ENCODE measurements at regions not wholly inside any gene's neighbourhood (a gene's known extent, or its start where the extent isn't known, plus 50 kb on each side); places are given as distances from the start of the nearest gene placed in this dataset.

DNA sequence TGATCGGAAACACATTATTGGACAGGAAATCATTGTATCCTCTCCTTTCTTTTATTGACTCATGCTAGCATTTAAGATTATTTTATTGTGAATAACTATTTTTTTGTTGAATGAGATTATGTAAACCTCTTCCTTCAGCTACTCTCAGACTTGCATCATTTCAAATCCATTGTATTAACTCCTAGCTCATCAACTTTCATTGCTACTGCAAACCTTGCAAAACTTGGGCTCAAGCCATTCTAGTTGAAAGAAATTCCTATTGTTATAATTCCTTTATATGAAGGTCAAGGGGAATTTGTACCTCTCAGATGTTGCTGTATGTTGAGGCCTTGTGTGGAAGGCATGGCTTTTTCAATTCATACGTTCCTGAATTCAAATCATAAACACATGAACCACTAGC, 1764.6 kb downstream of the SUCLG1 start:
- no peak overlapping the region for H3K27ac ChIP-seq (ENCODE audit: low read depth, low read length)
- H3F3A ChIP-seq (ENCODE audit: insufficient read depth): no peaks in the 10 kb centered on the region
- no peak for TF ChIP-seq EZH2phosphoT487 (conservative IDR thresholded peaks at IDR 0.05; ENCODE audit: low read length)
- TF ChIP-seq, protein P1, sequence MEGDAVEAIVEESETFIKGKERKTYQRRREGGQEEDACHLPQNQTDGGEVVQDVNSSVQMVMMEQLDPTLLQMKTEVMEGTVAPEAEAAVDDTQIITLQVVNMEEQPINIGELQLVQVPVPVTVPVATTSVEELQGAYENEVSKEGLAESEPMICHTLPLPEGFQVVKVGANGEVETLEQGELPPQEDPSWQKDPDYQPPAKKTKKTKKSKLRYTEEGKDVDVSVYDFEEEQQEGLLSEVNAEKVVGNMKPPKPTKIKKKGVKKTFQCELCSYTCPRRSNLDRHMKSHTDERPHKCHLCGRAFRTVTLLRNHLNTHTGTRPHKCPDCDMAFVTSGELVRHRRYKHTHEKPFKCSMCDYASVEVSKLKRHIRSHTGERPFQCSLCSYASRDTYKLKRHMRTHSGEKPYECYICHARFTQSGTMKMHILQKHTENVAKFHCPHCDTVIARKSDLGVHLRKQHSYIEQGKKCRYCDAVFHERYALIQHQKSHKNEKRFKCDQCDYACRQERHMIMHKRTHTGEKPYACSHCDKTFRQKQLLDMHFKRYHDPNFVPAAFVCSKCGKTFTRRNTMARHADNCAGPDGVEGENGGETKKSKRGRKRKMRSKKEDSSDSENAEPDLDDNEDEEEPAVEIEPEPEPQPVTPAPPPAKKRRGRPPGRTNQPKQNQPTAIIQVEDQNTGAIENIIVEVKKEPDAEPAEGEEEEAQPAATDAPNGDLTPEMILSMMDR (IDR thresholded peaks at IDR 0.05; ENCODE audit: insufficient read depth, low read length, poor library complexity, severe bottlenecking): no peak
- H3K27me3 ChIP-seq (ENCODE audit: low read length): no peaks in the 10 kb centered on the region
- no peak overlapping the region for H3K4me2 ChIP-seq (ENCODE audit: low read depth, low read length, poor library complexity, severe bottlenecking)
- H3K9me2 ChIP-seq (replicated peaks; ENCODE audit: insufficient read depth, low read length): no peaks in the 10 kb centered on the region; the same call in 1 of the 2 replicates
- H3K9me3 ChIP-seq (ENCODE audit: insufficient read depth, low read length): no peaks in the 10 kb centered on the region
- no peak overlapping the region for H2AFZ ChIP-seq (ENCODE audit: low read depth, low read length, severe bottlenecking)
- no peak overlapping the region for H3K9ac ChIP-seq (ENCODE audit: low read length)
- H3K79me2 ChIP-seq (ENCODE audit: insufficient read depth, low read length): no peaks in the 10 kb centered on the region
- no peaks in the 10 kb centered on the region for H3K36me3 ChIP-seq (ENCODE audit: low read length)
- H3K4me3 ChIP-seq (ENCODE audit: insufficient read depth, low read length, poor library complexity, severe bottlenecking): no peak overlapping the region
- no peaks in the 10 kb centered on the region for H4K20me1 ChIP-seq (ENCODE audit: low read depth, low read length)

DNA sequence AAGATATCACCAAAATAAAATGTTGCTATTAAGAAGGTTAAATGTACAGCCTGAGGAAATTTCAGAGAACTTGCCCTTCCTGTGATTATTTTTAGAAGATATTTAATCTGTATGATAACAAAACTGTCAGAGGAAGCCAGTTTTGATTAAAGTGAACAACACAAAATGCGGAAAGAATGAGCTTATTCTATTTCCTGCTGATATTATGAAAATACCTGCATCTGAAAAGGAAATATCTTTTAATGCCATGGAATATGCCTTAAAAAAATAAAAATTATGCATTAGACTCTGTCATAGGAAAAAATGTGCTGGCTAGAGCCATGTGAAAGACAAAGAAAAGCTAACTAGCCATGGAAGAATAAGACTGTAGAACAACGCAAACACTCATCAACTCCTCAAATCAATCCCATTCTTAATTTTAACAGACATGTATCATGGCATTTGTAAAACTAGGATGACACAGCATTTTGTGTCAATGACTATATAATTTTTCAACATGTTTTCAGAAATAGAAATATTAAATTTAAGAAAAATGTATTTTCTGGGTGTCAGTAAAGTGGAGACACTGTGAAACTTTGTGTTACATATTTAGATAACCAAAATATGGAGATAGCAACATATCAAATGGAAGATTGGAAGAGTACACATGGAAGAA, 1768.2 kb downstream of the SUCLG1 start:
- TF ChIP-seq EZH2phosphoT487 (conservative IDR thresholded peaks at IDR 0.05; ENCODE audit: low read length): no peak
- TF ChIP-seq, protein P1 (IDR thresholded peaks at IDR 0.05; ENCODE audit: insufficient read depth, low read length, poor library complexity, severe bottlenecking): no peak
- H3K27me3 ChIP-seq (ENCODE audit: low read length): no peaks in the 10 kb centered on the region

DNA sequence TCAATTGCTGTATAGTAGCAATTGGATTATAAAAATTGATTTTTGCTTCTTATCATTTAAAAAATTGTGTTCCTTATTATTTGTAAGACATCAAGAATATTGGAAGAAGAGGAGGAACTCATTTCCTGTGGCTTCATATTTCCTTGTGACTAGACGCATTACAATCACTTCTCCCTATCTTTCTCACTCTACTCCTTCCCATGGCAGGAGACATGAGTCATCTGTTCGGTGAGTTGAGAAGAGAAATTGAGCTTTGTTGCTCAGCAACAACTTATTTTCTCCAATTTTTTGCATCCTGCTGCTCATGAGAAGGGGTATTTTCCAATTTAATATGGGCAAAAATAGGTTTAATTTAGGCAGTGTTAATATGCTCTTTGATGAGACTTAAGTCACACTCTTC, 1783.9 kb downstream of the SUCLG1 start:
- no peaks in the 10 kb centered on the region for H3K36me3 ChIP-seq (ENCODE audit: low read length)
- no peaks in the 10 kb centered on the region for H3K27me3 ChIP-seq (ENCODE audit: low read length)
- H3K27ac ChIP-seq (ENCODE audit: low read depth, low read length): no peak overlapping the region
- no peak overlapping the region for H3K4me3 ChIP-seq (ENCODE audit: insufficient read depth, low read length, poor library complexity, severe bottlenecking)
- no peak overlapping the region for H3K9ac ChIP-seq (ENCODE audit: low read length)
- no peaks in the 10 kb centered on the region for H4K20me1 ChIP-seq (ENCODE audit: low read depth, low read length)
- no peaks in the 10 kb centered on the region for H3K9me2 ChIP-seq (replicated peaks; ENCODE audit: insufficient read depth, low read length)
- TF ChIP-seq EZH2phosphoT487 (conservative IDR thresholded peaks at IDR 0.05; ENCODE audit: low read length): no peak
- TF ChIP-seq, protein P1 (IDR thresholded peaks at IDR 0.05; ENCODE audit: insufficient read depth, low read length, poor library complexity, severe bottlenecking): no peak
- H3K4me2 ChIP-seq (ENCODE audit: low read depth, low read length, poor library complexity, severe bottlenecking): no peak overlapping the region
- no peaks in the 10 kb centered on the region for H3K79me2 ChIP-seq (ENCODE audit: insufficient read depth, low read length)
- no peaks in the 10 kb centered on the region for H3K9me3 ChIP-seq (ENCODE audit: insufficient read depth, low read length)
- no peaks in the 10 kb centered on the region for H3F3A ChIP-seq (ENCODE audit: insufficient read depth)
- H2AFZ ChIP-seq (ENCODE audit: low read depth, low read length, severe bottlenecking): no peak overlapping the region

More for the DNA sequence above, 1768.2 kb downstream of the SUCLG1 start:
- H3K36me3 ChIP-seq (ENCODE audit: low read length): no peaks in the 10 kb centered on the region
- H3F3A ChIP-seq (ENCODE audit: insufficient read depth): no peaks in the 10 kb centered on the region
- no peaks in the 10 kb centered on the region for H3K9me2 ChIP-seq (replicated peaks; ENCODE audit: insufficient read depth, low read length)
- H3K4me2 ChIP-seq (ENCODE audit: low read depth, low read length, poor library complexity, severe bottlenecking): no peak overlapping the region
- H2AFZ ChIP-seq (ENCODE audit: low read depth, low read length, severe bottlenecking): no peak overlapping the region
- H3K4me3 ChIP-seq (ENCODE audit: insufficient read depth, low read length, poor library complexity, severe bottlenecking): no peak overlapping the region
- no peak overlapping the region for H3K9ac ChIP-seq (ENCODE audit: low read length)
- H3K27ac ChIP-seq (ENCODE audit: low read depth, low read length): no peak overlapping the region
- H3K9me3 ChIP-seq (ENCODE audit: insufficient read depth, low read length): no peaks in the 10 kb centered on the region
- H4K20me1 ChIP-seq (ENCODE audit: low read depth, low read length): no peaks in the 10 kb centered on the region
- no peaks in the 10 kb centered on the region for H3K79me2 ChIP-seq (ENCODE audit: insufficient read depth, low read length)

All from SU-DHL-6 (cell line).